GM12878 (cell line): ENCODE measurements at regions not wholly inside any gene's neighbourhood (a gene's known extent, or its start where the extent isn't known, plus 50 kb on each side); places are given as distances from the start of the nearest gene placed in this dataset.

Experiments used
- ATAC-seq: fragments of 200-7000 bp; cut with Tn5 transposase; 3 replicates; pipeline ENCODE4 v1.9.1; 2020; ENCODE audit warnings: mild to moderate bottlenecking, moderate library complexity
- BruUV-seq: library from RNA; stranded (reverse); fragments of 400-500 nt; replicated peaks from 2 replicates; lab custom pipeline; 2021; lab: Mats Ljungman, UMichigan
- CTCF ChIA-PET: fragments of 300-600 bp; sonication (Branson Sonifier 250); formaldehyde crosslinking; extraction: SDS; loops from one replicate; lab custom pipeline; 2021; ENCODE audit warnings: inconsistent platforms; lab: Yijun Ruan, JAX
- POLR2A ChIA-PET: fragments of 350-600 bp; formaldehyde crosslinking; extraction: SDS; loops from one replicate; lab custom pipeline; 2021; ENCODE audit warnings: inconsistent platforms; lab: Charles Lee
- RAD21 ChIA-PET: fragments of 300-600 bp; sonication (Branson Sonifier 250); formaldehyde crosslinking; loops from one replicate; lab custom pipeline; 2023; ENCODE audit warnings: antibody characterized with exemption; ENCODE audit not compliant: unreplicated experiment; lab: Charles Lee
- SMC1A ChIA-PET: fragments of 300-600 bp; sonication (Branson Sonifier 250); formaldehyde crosslinking; loops from one replicate; lab custom pipeline; 2023; ENCODE audit not compliant: unreplicated experiment, uncharacterized antibody; lab: Charles Lee
- DNase-seq: peaks from one replicate; pipeline ENCODE4 v3.0.0-alpha.2; 2011; ENCODE audit warnings: low read depth, low spot score
- FAIRE-seq: peaks from 3 replicates; lab custom pipeline; 2011; peaks lifted over from hg19 to GRCh38; lab: Jason Lieb, UNC
- H2AFZ ChIP-seq: 2 replicates; pipeline ENCODE4 v1.6.0; 2011; ENCODE audit warnings: low read depth, low read length, control low read depth; ENCODE audit not compliant: control insufficient read depth
- H3K27ac ChIP-seq: 2 replicates; pipeline ENCODE4 v1.5.1; 2011; ENCODE audit warnings: control low read depth; ENCODE audit not compliant: control insufficient read depth, insufficient read depth
- H3K27me3 ChIP-seq, 2 experiments: replicated peaks in 1 of 2; 2 replicates each; pipeline versions ENCODE4 v1.6.0 to v1.6.1; 2011; ENCODE audit warnings: low read length in 1 of 2; ENCODE audit not compliant: control insufficient read depth in 2 of 2, insufficient read depth in 2 of 2
- H3K36me3 ChIP-seq, 2 experiments: 2 replicates each; pipeline ENCODE4 v1.5.1; 2011; ENCODE audit warnings: low read length in 1 of 2; ENCODE audit not compliant: control insufficient read depth in 2 of 2, insufficient read depth in 2 of 2
- H3K4me1 ChIP-seq: 2 replicates; pipeline ENCODE4 v1.6.1; 2011; ENCODE audit warnings: mild to moderate bottlenecking, low read length, moderate library complexity, mixed read lengths; ENCODE audit not compliant: control insufficient read depth, insufficient read depth
- H3K4me2 ChIP-seq: 2 replicates; pipeline ENCODE4 v1.6.0; 2011; ENCODE audit warnings: control low read depth; ENCODE audit not compliant: control insufficient read depth, insufficient read depth
- H3K4me3 ChIP-seq: fragments of 200-600 bp; sonication (generic); 2 replicates; pipeline ENCODE4 v1.5.1; 2016
- H3K79me2 ChIP-seq: 2 replicates; pipeline ENCODE4 v1.6.0; 2011; ENCODE audit warnings: low read length; ENCODE audit not compliant: control insufficient read depth, insufficient read depth
- H3K9ac ChIP-seq: 2 replicates; pipeline ENCODE4 v1.8.0; 2011; ENCODE audit warnings: low read length, control low read depth, mixed read lengths; ENCODE audit not compliant: control insufficient read depth, insufficient read depth
- H3K9me3 ChIP-seq: replicated peaks from 3 replicates; pipeline ENCODE4 v1.5.1; 2011; ENCODE audit warnings: mild to moderate bottlenecking, low read length; ENCODE audit not compliant: control insufficient read depth, insufficient read depth
- H4K20me1 ChIP-seq: 2 replicates; pipeline ENCODE4 v1.6.0; 2011; ENCODE audit not compliant: control insufficient read depth, insufficient read depth
- ATF3 ChIP-seq: IDR thresholded peaks from 2 replicates; pipeline ENCODE4 v1.6.1; 2011; ENCODE audit warnings: low read depth, mild to moderate bottlenecking, low read length, moderate library complexity, borderline replicate concordance; ENCODE audit errors: extremely low read depth
- CHD2 ChIP-seq: IDR thresholded peaks from 2 replicates; pipeline ENCODE4 v1.6.1; 2011; ENCODE audit warnings: low read depth, low read length, improper control_type of control experiment, borderline replicate concordance
- GABPA ChIP-seq: IDR thresholded peaks from 2 replicates; pipeline ENCODE4 v1.6.1; 2014; ENCODE audit warnings: antibody characterized with exemption, low read depth, mild to moderate bottlenecking, inconsistent platforms
- HDAC6 ChIP-seq: fragments of 200-600 bp; sonication (generic); IDR thresholded peaks from one replicate; pipeline ENCODE4 v1.8.0; 2017; ENCODE audit warnings: antibody characterized with exemption; ENCODE audit not compliant: unreplicated experiment
- PKNOX1 ChIP-seq: fragments of 450-650 bp; IDR thresholded peaks from 2 replicates; pipeline ENCODE4 v1.6.1; 2016; ENCODE audit warnings: mild to moderate bottlenecking
- RBBP5 ChIP-seq: fragments of 200-600 bp; sonication (generic); conservative IDR thresholded peaks from 2 replicates; pipeline ENCODE4 v1.6.1; 2016
- TARDBP ChIP-seq: IDR thresholded peaks from 2 replicates; pipeline ENCODE4 v1.6.1; 2016; ENCODE audit warnings: borderline replicate concordance
- ZBTB4 ChIP-seq: fragments of 450-650 bp; formaldehyde crosslinking; IDR thresholded peaks from 2 replicates; pipeline ENCODE4 v1.4.0; 2022; ENCODE audit warnings: mild to moderate bottlenecking, moderate library complexity
- WGBS: methylation state at CpG from one replicate; pipeline ENCODE4 v1.1.6; 2016; ENCODE audit warnings: low lambda C conversion rate; ENCODE audit not compliant: insufficient replicate concordance, insufficient coverage; ENCODE audit errors: missing lambda C conversion rate; 5-methylcytosine and 5-hydroxymethylcytosine counted together
- in situ Hi-C: fragments of 300-500 bp; cut with MboI; formaldehyde crosslinking; loops from 9 replicates; pipeline ENCODE4 v1.14.3; 2018; ENCODE audit warnings: mixed read lengths
- intact Hi-C: fragments of 100-400 bp; cut with micrococcal nuclease; formaldehyde crosslinking; loops from one replicate; pipeline ENCODE4 v1.14.2; 2022; ENCODE audit not compliant: unreplicated experiment
- TF ChIP-seq, protein P1 (sequence below): IDR thresholded peaks from 2 replicates; pipeline ENCODE4 v1.6.1; 2012; ENCODE audit warnings: low read depth, low read length, improper control_type of control experiment
- TF ChIP-seq, protein P2 (sequence below): IDR thresholded peaks from 2 replicates; pipeline ENCODE4 v1.6.1; 2012; ENCODE audit warnings: mild to moderate bottlenecking, low read depth, low read length

DNA sequence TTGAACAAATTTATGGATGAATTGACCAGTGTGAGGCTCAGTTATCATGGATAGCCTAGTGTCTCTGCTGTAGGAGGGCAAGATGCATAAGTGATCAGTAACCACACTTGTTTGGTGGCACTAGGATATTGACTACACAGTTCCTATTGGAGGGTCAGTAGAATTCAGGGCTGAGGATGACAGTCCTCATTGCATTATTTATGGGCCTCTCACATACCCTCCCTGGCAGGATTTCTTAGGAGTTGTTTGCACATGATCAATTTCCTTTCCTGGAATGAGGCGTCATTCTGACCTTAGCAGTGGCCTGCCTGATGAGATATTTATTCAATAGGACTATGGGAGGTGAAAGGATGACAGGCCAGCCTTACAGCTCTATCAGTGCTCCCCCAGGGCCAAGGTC is 125.1 kb upstream of the AGBL1 start (continued):
- no peak for TF ChIP-seq ZBTB4 (CRISPR knock-in tag)
- TF ChIP-seq, protein P1, sequence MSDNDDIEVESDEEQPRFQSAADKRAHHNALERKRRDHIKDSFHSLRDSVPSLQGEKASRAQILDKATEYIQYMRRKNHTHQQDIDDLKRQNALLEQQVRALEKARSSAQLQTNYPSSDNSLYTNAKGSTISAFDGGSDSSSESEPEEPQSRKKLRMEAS, result no peak
- TF ChIP-seq RBBP5, result no peak
- no peak for TF ChIP-seq HDAC6

DNA sequence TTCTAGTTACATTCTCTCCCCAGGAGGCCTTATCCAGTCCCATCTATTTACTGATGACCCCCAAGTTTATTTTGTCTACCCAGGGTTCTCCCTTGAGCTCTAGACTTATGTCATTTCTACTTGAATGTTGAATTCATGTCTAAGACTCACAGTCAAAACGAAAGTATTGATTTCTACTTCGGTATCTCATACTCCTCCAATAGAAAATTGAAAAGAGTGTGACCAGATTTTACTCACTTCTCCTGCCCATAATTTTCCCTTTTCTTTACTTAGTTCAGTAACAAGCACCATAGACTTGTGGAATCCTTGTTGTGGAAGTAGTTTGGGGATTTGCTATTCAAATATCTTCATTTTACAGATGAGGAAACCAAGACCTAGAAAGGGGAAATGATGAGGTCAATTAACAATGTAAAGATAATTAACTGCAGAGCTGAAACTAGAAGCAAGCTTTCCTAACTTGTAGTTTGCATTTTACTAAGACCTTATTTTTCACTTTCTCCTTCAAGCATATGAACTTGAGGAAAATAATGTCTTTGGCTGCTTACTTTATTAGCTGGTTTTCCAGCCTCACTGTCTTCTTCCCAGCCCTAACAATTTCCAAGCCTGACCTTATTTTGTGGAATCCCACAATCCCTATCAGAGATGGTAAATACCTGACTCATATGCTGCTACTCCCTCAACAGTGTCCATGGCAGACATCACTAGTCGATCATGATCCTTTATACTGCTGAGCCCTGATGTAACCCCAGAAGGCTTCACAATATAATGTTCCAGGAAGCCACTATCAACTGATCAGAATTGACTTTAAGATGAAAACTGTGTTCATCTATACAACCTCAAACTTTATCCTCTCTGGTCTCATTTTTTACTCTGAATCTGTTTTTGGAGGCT is 123.9 kb upstream of the AGBL1 start:
- CTCF ChIA-PET, result no interaction called here
- H3K36me3 ChIP-seq, result no peaks in the 10 kb centered on the region
- no peaks in the 10 kb centered on the region; a peak in 1 of 4 replicates for H3K27me3 ChIP-seq
- peaks cover 15% of the 10 kb centered on the region; the same call in 1 of the 2 replicates for H3K4me1 ChIP-seq
- DNase-seq (peak; percentile 27), ATAC-seq (peak; percentile 84), FAIRE-seq (peak; percentile 66)
- intact Hi-C loops (no loop called here), in situ Hi-C loops (no loop called here)
- peak overlapping the region; percentile 75 for H3K4me2 ChIP-seq
- no peak overlapping the region for H3K27ac ChIP-seq
- POLR2A ChIA-PET, result no interaction called here
- no peak overlapping the region for H3K4me3 ChIP-seq
- no peaks in the 10 kb centered on the region for H3K79me2 ChIP-seq
- BruUV-seq, result no TSS peak
- SMC1A ChIA-PET, result no interaction called here
- WGBS, result 25% methylated on average over 3 of the region's 3 CpGs
- H4K20me1 ChIP-seq, result no peaks in the 10 kb centered on the region
- RAD21 ChIA-PET, result no interaction called here
- H2AFZ ChIP-seq, result no peak overlapping the region
- no peak overlapping the region for H3K9ac ChIP-seq
- no peaks in the 10 kb centered on the region for H3K9me3 ChIP-seq
- TF ChIP-seq, protein P2, sequence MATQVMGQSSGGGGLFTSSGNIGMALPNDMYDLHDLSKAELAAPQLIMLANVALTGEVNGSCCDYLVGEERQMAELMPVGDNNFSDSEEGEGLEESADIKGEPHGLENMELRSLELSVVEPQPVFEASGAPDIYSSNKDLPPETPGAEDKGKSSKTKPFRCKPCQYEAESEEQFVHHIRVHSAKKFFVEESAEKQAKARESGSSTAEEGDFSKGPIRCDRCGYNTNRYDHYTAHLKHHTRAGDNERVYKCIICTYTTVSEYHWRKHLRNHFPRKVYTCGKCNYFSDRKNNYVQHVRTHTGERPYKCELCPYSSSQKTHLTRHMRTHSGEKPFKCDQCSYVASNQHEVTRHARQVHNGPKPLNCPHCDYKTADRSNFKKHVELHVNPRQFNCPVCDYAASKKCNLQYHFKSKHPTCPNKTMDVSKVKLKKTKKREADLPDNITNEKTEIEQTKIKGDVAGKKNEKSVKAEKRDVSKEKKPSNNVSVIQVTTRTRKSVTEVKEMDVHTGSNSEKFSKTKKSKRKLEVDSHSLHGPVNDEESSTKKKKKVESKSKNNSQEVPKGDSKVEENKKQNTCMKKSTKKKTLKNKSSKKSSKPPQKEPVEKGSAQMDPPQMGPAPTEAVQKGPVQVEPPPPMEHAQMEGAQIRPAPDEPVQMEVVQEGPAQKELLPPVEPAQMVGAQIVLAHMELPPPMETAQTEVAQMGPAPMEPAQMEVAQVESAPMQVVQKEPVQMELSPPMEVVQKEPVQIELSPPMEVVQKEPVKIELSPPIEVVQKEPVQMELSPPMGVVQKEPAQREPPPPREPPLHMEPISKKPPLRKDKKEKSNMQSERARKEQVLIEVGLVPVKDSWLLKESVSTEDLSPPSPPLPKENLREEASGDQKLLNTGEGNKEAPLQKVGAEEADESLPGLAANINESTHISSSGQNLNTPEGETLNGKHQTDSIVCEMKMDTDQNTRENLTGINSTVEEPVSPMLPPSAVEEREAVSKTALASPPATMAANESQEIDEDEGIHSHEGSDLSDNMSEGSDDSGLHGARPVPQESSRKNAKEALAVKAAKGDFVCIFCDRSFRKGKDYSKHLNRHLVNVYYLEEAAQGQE, result no peak
- no peak for TF ChIP-seq CHD2
- TF ChIP-seq TARDBP, result no peak
- TF ChIP-seq GABPA, result no peak
- no peak for TF ChIP-seq RBBP5
- no peak for TF ChIP-seq PKNOX1
- TF ChIP-seq ATF3, result no peak
